ENCODE measurements at regions not wholly inside any gene's neighbourhood (a gene's known extent, or its start where the extent isn't known, plus 50 kb on each side); places are given as distances from the start of the nearest gene placed in this dataset.

DNA sequence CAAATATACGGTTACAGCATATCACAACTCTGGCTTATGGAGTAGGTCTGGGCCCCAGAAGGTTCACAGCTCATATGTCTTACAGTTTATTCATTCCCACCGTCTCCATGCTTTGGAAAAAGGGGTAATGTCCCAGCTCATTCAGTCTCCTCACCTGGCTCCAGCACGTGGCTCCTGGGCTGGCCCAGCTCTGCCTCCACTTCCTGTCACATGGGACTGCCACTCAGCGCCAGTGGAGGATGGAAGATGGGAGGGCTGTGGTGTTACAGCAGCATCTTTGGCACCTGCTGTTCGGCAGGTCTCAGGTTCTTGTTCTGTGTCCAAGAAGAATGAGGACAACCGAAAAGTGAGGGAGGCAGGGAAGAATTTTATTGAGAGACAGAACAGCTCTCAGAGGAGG, 216.3 kb upstream of the ATXN7L3B start:
- TF ChIP-seq CTCF (IDR thresholded peaks at IDR 0.05) (no peak), POLR2A (IDR thresholded peaks at IDR 0.05) (no peak)
